NB4 (cell line): ENCODE measurements at regions not wholly inside any gene's neighbourhood (a gene's known extent, or its start where the extent isn't known, plus 50 kb on each side); places are given as distances from the start of the nearest gene placed in this dataset.

Experiments
- DNase-seq: peaks from one replicate; pipeline ENCODE4 v3.0.0; 2010; ENCODE audit warnings: low read depth
- H3K4me3 ChIP-seq: one replicate; pipeline ENCODE4 v1.5.1; 2011; ENCODE audit warnings: mild to moderate bottlenecking, low read depth, low read length, moderate library complexity
- CTCF ChIP-seq: IDR thresholded peaks from one replicate; pipeline ENCODE4 v1.5.1; 2012; ENCODE audit warnings: low read depth, low read length
- MAX ChIP-seq: IDR thresholded peaks from 2 replicates; pipeline ENCODE4 v1.6.1; 2011; ENCODE audit warnings: low read depth, low read length
- MYC ChIP-seq: IDR thresholded peaks from 2 replicates; pipeline ENCODE4 v1.6.1; 2011; ENCODE audit warnings: low read depth, low read length
- POLR2A ChIP-seq: IDR thresholded peaks from 2 replicates; pipeline ENCODE4 v1.6.1; 2011; ENCODE audit warnings: mild to moderate bottlenecking; ENCODE audit not compliant: insufficient read length; ENCODE audit errors: extremely low read depth

DNA sequence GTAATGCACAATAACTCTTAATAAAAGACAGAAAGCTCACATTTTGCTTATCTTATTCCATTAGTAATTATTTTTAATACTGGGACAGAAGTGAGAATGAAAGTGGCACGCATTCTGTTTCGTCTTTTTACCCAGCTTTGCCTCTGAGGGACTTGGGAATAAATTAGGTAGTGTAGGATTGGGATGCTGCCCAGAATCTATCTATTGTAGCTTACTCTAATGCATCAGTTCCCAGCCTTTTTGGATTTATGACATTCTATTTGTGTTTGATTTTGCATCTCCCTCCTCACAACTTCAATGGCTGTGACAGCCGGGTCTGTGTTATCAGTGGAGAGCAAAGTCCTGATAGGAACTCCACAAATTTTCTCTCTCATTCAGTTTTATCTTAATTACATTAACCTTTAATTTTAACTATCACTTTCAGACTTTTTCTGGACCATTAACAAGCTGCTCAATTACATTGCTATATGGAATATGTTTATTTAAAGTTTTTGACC, 62.9 kb upstream of the TULP4 start:
- DNase-seq: no peak
- no peak overlapping the region for H3K4me3 ChIP-seq
- no peak for TF ChIP-seq MAX
- no peak for TF ChIP-seq CTCF
- no peak for TF ChIP-seq MYC
- no peak for TF ChIP-seq POLR2A

GRCh38 chr6:158251565-158251964, 60.7 kb upstream of the TULP4 start:
- no peak overlapping the region for H3K4me3 ChIP-seq
- no peak for TF ChIP-seq POLR2A
- no peak for TF ChIP-seq MYC
- TF ChIP-seq MAX: no peak
- TF ChIP-seq CTCF: no peak
- no peak for DNase-seq

- H3K4me3 ChIP-seq: no peak overlapping the region
- TF ChIP-seq CTCF (no peak), POLR2A (no peak), MAX (no peak), MYC (no peak)
- DNase-seq: no peak
Measured at GRCh38 chr6:158253248-158253647, 59.0 kb upstream of the TULP4 start.

- no peak overlapping the region for H3K4me3 ChIP-seq
- TF ChIP-seq POLR2A: no peak
- TF ChIP-seq CTCF: no peak
- TF ChIP-seq MAX: no peak
- no peak for TF ChIP-seq MYC
- DNase-seq: no peak
Measured at GRCh38 chr6:158255275-158255988, 56.8 kb upstream of the TULP4 start.

- no peak for DNase-seq
- H3K4me3 ChIP-seq: no peak overlapping the region
- TF ChIP-seq MAX (no peak), MYC (no peak), POLR2A (no peak), CTCF (no peak)
Measured at GRCh38 chr6:158255989-158256601, 56.2 kb upstream of the TULP4 start.
